Neural progenitor cell (in vitro differentiated cells): ENCODE measurements at regions not wholly inside any gene's neighbourhood (a gene's known extent, or its start where the extent isn't known, plus 50 kb on each side); places are given as distances from the start of the nearest gene placed in this dataset.

Experiments used
- DNase-seq: peaks from one replicate; pipeline ENCODE4 v3.0.0-alpha.2; 2016; ENCODE audit warnings: low spot score
- H2AFZ ChIP-seq: fragments of 200-600 bp; sonication (generic); replicated peaks from 2 replicates; pipeline ENCODE4 v1.6.1; 2016; ENCODE audit warnings: antibody characterized with exemption
- H3F3A ChIP-seq: fragments of 200-600 bp; sonication (generic); 2 replicates; pipeline ENCODE4 v1.6.1; 2016; ENCODE audit warnings: antibody characterized with exemption, low read depth
- H3K27ac ChIP-seq: fragments of 200-600 bp; sonication (generic); 2 replicates; pipeline ENCODE4 v1.5.1; 2016; ENCODE audit warnings: mild to moderate bottlenecking
- H3K27me3 ChIP-seq: fragments of 200-600 bp; sonication (generic); 2 replicates; pipeline ENCODE4 v1.6.1; 2016; ENCODE audit warnings: mild to moderate bottlenecking, moderate library complexity
- H3K36me3 ChIP-seq: fragments of 200-600 bp; sonication (generic); 2 replicates; pipeline ENCODE4 v1.5.1; 2016
- H3K4me1 ChIP-seq: fragments of 200-600 bp; sonication (generic); 2 replicates; pipeline ENCODE4 v1.6.1; 2016; ENCODE audit warnings: mixed run types
- H3K4me2 ChIP-seq: fragments of 200-600 bp; sonication (generic); 2 replicates; pipeline ENCODE4 v1.6.1; 2016
- H3K4me3 ChIP-seq: fragments of 200-600 bp; sonication (generic); 2 replicates; pipeline ENCODE4 v1.5.1; 2016
- H3K79me2 ChIP-seq: fragments of 200-600 bp; sonication (generic); 2 replicates; pipeline ENCODE4 v1.6.1; 2016; ENCODE audit warnings: low read depth
- H3K9ac ChIP-seq: fragments of 200-600 bp; sonication (generic); 2 replicates; pipeline ENCODE4 v1.6.1; 2016
- H3K9me3 ChIP-seq: fragments of 200-600 bp; sonication (generic); 2 replicates; pipeline ENCODE4 v1.5.1; 2016; ENCODE audit warnings: low read depth
- H4K20me1 ChIP-seq: fragments of 200-600 bp; sonication (generic); 2 replicates; pipeline ENCODE4 v1.6.1; 2016; ENCODE audit warnings: low read depth
- H3K27ac Mint-ChIP-seq: 3 replicates; pipeline ENCODE4 v1.8.0; 2021; ENCODE audit warnings: mixed read lengths
- H3K27me3 Mint-ChIP-seq: 2 replicates; pipeline ENCODE4 v1.8.0; 2022; ENCODE audit warnings: low read depth, mild to moderate bottlenecking, inconsistent platforms, moderate library complexity, mixed read lengths; ENCODE audit not compliant: insufficient read depth
- H3K36me3 Mint-ChIP-seq: 3 replicates; pipeline ENCODE4 v1.8.0; 2021; ENCODE audit warnings: mixed read lengths
- H3K4me1 Mint-ChIP-seq: 3 replicates; pipeline ENCODE4 v1.8.0; 2021; ENCODE audit warnings: mixed read lengths
- H3K4me3 Mint-ChIP-seq: 3 replicates; pipeline ENCODE4 v1.8.0; 2021; ENCODE audit warnings: mild to moderate bottlenecking, moderate library complexity, mixed read lengths
- H3K9me3 Mint-ChIP-seq: 3 replicates; pipeline ENCODE4 v1.8.0; 2020; ENCODE audit warnings: mixed read lengths
- CTCF ChIP-seq: fragments of 200-600 bp; sonication (generic); IDR thresholded peaks from 2 replicates; pipeline ENCODE4 v1.5.1; 2017; ENCODE audit warnings: antibody characterized with exemption, mild to moderate bottlenecking
- EZH2 ChIP-seq: fragments of 200-600 bp; sonication (generic); IDR thresholded peaks from 2 replicates; pipeline ENCODE4 v1.6.1; 2017; ENCODE audit warnings: antibody characterized with exemption, mild to moderate bottlenecking, moderate library complexity
- EZH2phosphoT487 ChIP-seq: fragments of 200-600 bp; sonication (generic); IDR thresholded peaks from 2 replicates; pipeline ENCODE4 v1.6.1; 2017; ENCODE audit warnings: antibody characterized with exemption

GRCh38 chr13:70950664-70951063 is 842.4 kb upstream of the KLHL1 start:
- TF ChIP-seq EZH2 (no peak), EZH2phosphoT487 (no peak), CTCF (no peak)

DNA sequence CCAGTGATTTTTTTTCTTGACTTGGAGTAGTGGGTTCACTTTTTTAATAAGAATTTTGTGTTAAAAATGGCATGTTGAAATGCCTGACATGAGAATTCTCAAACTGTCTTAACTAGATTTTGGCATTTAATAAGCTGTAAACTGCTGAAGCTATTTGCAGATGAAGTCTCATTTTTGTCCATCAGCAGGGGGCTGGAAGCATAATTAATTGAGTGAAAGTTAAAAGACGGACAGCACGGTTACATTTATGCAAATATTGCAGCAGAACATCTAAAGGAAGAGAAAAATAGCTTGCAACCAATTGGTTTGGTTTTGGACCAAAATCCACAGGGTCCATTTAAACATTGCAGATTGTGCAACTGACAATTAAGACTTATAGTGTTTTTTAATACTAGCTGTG is 837.3 kb upstream of the KLHL1 start:
- H3K4me1 Mint-ChIP-seq: peaks cover 8% of the 10 kb centered on the region
- H3K27ac Mint-ChIP-seq: no peak overlapping the region
- no peaks in the 10 kb centered on the region for H3K9me3 Mint-ChIP-seq
- Histone ChIP-seq H3K4me1 (no peaks in the 10 kb centered on the region), H3K27ac (no peak overlapping the region), H3K4me2 (no peak overlapping the region), H3K9me3 (no peaks in the 10 kb centered on the region), H3K79me2 (no peaks in the 10 kb centered on the region), H3K27me3 (no peaks in the 10 kb centered on the region), H4K20me1 (no peaks in the 10 kb centered on the region), H3K4me3 (no peak overlapping the region), H3K36me3 (no peaks in the 10 kb centered on the region), H3K9ac (no peak overlapping the region), H2AFZ (no peak overlapping the region), H3F3A (no peaks in the 10 kb centered on the region)
- H3K27me3 Mint-ChIP-seq: no peaks in the 10 kb centered on the region
- TF ChIP-seq EZH2 (no peak), EZH2phosphoT487 (no peak), CTCF (no peak)
- H3K36me3 Mint-ChIP-seq: no peaks in the 10 kb centered on the region
- H3K4me3 Mint-ChIP-seq: no peak overlapping the region
- DNase-seq: no peak

More at GRCh38 chr13:70950664-70951063, 842.4 kb upstream of the KLHL1 start:
- Mint-ChIP-seq H3K9me3 (no peaks in the 10 kb centered on the region), H3K36me3 (no peaks in the 10 kb centered on the region), H3K27me3 (no peaks in the 10 kb centered on the region), H3K27ac (no peak overlapping the region), H3K4me1 (peaks cover 3% of the 10 kb centered on the region), H3K4me3 (no peak overlapping the region)
- H3K4me1 ChIP-seq: no peaks in the 10 kb centered on the region
- no peaks in the 10 kb centered on the region for H3K79me2 ChIP-seq
- H2AFZ ChIP-seq: no peak overlapping the region
- H3K36me3 ChIP-seq: no peaks in the 10 kb centered on the region
- no peak overlapping the region for H3K9ac ChIP-seq
- no peaks in the 10 kb centered on the region for H3K27me3 ChIP-seq
- DNase-seq: no peak
- no peak overlapping the region for H3K4me3 ChIP-seq
- H3K4me2 ChIP-seq: no peak overlapping the region
- no peaks in the 10 kb centered on the region for H3F3A ChIP-seq
- H3K27ac ChIP-seq: no peak overlapping the region
- no peaks in the 10 kb centered on the region for H4K20me1 ChIP-seq
- H3K9me3 ChIP-seq: no peaks in the 10 kb centered on the region

DNA sequence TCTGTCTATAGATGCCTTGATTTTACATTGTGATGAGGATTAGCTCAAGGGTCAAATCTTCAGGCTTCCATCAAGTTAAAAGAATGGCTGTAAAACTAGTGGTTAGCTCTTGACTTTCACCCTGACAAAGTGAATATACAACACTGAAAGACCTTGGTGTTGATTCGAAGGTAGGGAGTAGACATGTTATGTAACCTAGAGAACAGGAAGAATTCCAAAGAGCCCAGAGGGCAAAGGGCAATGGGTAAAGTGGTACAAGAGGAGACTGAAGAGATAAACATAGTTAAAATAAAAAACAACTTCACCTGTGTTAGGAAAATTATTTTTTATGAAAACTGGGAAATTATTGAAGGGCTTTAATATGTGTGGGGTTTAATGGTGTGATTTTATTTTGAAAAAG is 833.2 kb upstream of the KLHL1 start:
- Mint-ChIP-seq H3K27ac (no peak overlapping the region), H3K27me3 (no peaks in the 10 kb centered on the region), H3K9me3 (no peaks in the 10 kb centered on the region), H3K4me1 (peaks cover 8% of the 10 kb centered on the region), H3K36me3 (no peaks in the 10 kb centered on the region), H3K4me3 (no peak overlapping the region)
- DNase-seq: no peak
- H3K4me3 ChIP-seq: no peak overlapping the region
- no peaks in the 10 kb centered on the region for H3K4me1 ChIP-seq
- TF ChIP-seq CTCF: no peak
- TF ChIP-seq EZH2phosphoT487: no peak
- TF ChIP-seq EZH2: no peak
- no peaks in the 10 kb centered on the region for H3F3A ChIP-seq
- no peaks in the 10 kb centered on the region for H3K27me3 ChIP-seq
- H4K20me1 ChIP-seq: no peaks in the 10 kb centered on the region
- no peaks in the 10 kb centered on the region for H3K36me3 ChIP-seq
- no peak overlapping the region for H3K4me2 ChIP-seq
- no peak overlapping the region for H3K9ac ChIP-seq
- no peaks in the 10 kb centered on the region for H3K9me3 ChIP-seq
- no peaks in the 10 kb centered on the region for H3K79me2 ChIP-seq
- H2AFZ ChIP-seq: no peak overlapping the region
- no peak overlapping the region for H3K27ac ChIP-seq
